ENCODE measurements at regions not wholly inside any gene's neighbourhood (a gene's known extent, or its start where the extent isn't known, plus 50 kb on each side); places are given as distances from the start of the nearest gene placed in this dataset.

DNA sequence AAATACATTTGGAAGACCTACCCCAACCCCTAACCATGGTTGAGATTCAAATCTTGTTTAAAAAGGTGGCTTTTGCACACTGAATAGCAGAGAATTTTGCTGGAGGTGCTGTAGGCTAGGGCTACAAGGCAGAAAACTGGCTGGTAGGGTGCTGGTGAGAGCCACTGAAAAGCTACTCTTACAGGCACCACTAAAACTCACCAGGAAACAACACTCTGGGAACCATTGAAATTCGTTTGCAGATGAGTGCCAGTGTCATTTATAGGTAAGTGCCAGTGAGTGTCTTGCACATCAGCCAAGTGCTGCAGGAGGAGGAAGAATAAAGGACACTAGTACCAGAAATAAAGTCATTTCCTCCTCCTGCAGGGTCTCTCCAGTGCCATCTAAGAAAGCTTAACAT, 610.2 kb downstream of the ZNF385D start:
- 0 to 5% methylated on average over 1 of the region's 1 CpG for WGBS, 2 experiments (ENCODE audit: low coverage in 1 of 2, low lambda C conversion rate in 2 of 2, missing lambda C conversion rate in 2 of 2)
- no peak overlapping the region for H3K4me3 ChIP-seq
- H3K9me3 ChIP-seq (ENCODE audit: low read depth): no peaks in the 10 kb centered on the region
- H3F3A ChIP-seq (ENCODE audit: insufficient read depth): no peaks in the 10 kb centered on the region
- H3K36me3 ChIP-seq (ENCODE audit: low read depth): no peaks in the 10 kb centered on the region
- no peak overlapping the region for H2AFZ ChIP-seq
- TF ChIP-seq EZH2phosphoT487 (IDR thresholded peaks at IDR 0.05; ENCODE audit: insufficient read depth, low read depth) (no peak), EZH2 (IDR thresholded peaks at IDR 0.05; ENCODE audit: insufficient read depth, poor library complexity, severe bottlenecking) (no peak)
- H3K4me2 ChIP-seq (ENCODE audit: unreplicated experiment): no peak overlapping the region
- no peaks in the 10 kb centered on the region for H3K4me1 ChIP-seq (ENCODE audit: insufficient read depth)
- no peaks in the 10 kb centered on the region for H3K9me2 ChIP-seq (ENCODE audit: insufficient read depth)
- H3K27ac ChIP-seq: no peak overlapping the region
- no peaks in the 10 kb centered on the region for H3K79me2 ChIP-seq (ENCODE audit: insufficient read depth)
- H3K9ac ChIP-seq: no peak overlapping the region
- H3K27me3 ChIP-seq (replicated peaks; ENCODE audit: insufficient read depth): no peaks in the 10 kb centered on the region
- H4K20me1 ChIP-seq (ENCODE audit: insufficient read depth): no peaks in the 10 kb centered on the region
- in situ Hi-C loops (cut with MboI): no loop called here
- no peak for DNase-seq

DNA sequence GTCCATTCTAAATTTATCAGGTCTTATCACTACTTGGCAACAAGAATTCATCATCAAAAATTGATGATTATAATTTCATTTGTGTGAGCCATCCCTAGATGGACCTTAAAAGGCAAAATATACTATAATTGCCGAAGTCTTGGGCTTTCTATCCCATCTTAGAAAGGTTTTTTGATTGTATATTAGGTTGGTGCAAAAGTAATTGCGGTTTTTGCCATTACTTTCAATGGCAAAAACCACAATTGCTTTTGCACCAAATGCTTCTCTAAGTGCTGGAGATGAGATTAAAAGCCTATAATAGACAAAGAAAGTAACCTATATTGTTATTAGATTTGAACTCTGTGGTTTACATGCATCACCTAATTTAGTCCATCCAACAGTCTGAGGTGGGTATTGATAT, 612.9 kb downstream of the ZNF385D start:
- TF ChIP-seq EZH2 (IDR thresholded peaks at IDR 0.05; ENCODE audit: insufficient read depth, poor library complexity, severe bottlenecking) (no peak), EZH2phosphoT487 (IDR thresholded peaks at IDR 0.05; ENCODE audit: insufficient read depth, low read depth) (no peak)
- no peak overlapping the region for H3K27ac ChIP-seq
- WGBS, 2 experiments (ENCODE audit: low coverage in 1 of 2, low lambda C conversion rate in 2 of 2, missing lambda C conversion rate in 2 of 2): 46 to 62% methylated on average over 2 of the region's 2 CpGs
- no peak overlapping the region for H3K4me2 ChIP-seq (ENCODE audit: unreplicated experiment)
- no peak overlapping the region for H3K9ac ChIP-seq
- no peak overlapping the region for H2AFZ ChIP-seq
- no peaks in the 10 kb centered on the region for H3K79me2 ChIP-seq (ENCODE audit: insufficient read depth)
- no peaks in the 10 kb centered on the region for H3K27me3 ChIP-seq (replicated peaks; ENCODE audit: insufficient read depth)
- H3K36me3 ChIP-seq (ENCODE audit: low read depth): no peaks in the 10 kb centered on the region
- in situ Hi-C loops (cut with MboI): no loop called here
- H3K9me3 ChIP-seq (ENCODE audit: low read depth): no peaks in the 10 kb centered on the region
- H4K20me1 ChIP-seq (ENCODE audit: insufficient read depth): no peaks in the 10 kb centered on the region
- H3K9me2 ChIP-seq (ENCODE audit: insufficient read depth): no peaks in the 10 kb centered on the region
- no peak for DNase-seq
- no peaks in the 10 kb centered on the region for H3F3A ChIP-seq (ENCODE audit: insufficient read depth)
- H3K4me3 ChIP-seq: no peak overlapping the region
- H3K4me1 ChIP-seq (ENCODE audit: insufficient read depth): no peaks in the 10 kb centered on the region

DNA sequence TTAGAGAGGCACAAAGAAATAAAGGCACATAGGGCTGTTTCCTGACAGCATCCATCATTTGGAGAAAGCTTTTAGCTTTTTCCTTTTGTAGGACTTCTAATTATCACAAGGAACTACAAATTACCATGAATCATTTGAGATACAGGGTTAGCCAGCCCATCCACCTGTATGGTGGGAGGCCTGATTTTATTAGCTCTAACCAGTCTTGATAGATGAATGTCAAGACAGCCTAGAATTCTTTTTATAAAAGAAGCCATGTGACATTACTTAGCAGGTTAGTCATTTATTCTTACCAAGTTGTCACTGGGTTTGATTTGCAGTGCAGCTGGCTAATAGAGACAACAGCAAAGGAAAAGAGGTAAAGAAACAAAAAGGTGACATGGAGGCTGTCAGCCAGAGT, 618.1 kb downstream of the ZNF385D start:
- H3K4me2 ChIP-seq (ENCODE audit: unreplicated experiment): no peak overlapping the region
- H3K9me2 ChIP-seq (ENCODE audit: insufficient read depth): no peaks in the 10 kb centered on the region
- H3K36me3 ChIP-seq (ENCODE audit: low read depth): no peaks in the 10 kb centered on the region
- H3K4me3 ChIP-seq: no peak overlapping the region
- no peaks in the 10 kb centered on the region for H4K20me1 ChIP-seq (ENCODE audit: insufficient read depth)
- no peaks in the 10 kb centered on the region for H3K9me3 ChIP-seq (ENCODE audit: low read depth)
- H3K4me1 ChIP-seq (ENCODE audit: insufficient read depth): no peaks in the 10 kb centered on the region
- no peaks in the 10 kb centered on the region for H3K27me3 ChIP-seq (replicated peaks; ENCODE audit: insufficient read depth)
- H3K9ac ChIP-seq: no peak overlapping the region
- no peaks in the 10 kb centered on the region for H3F3A ChIP-seq (ENCODE audit: insufficient read depth)
- in situ Hi-C loops (cut with MboI): no loop called here
- H3K79me2 ChIP-seq (ENCODE audit: insufficient read depth): no peaks in the 10 kb centered on the region
- no peak overlapping the region for H3K27ac ChIP-seq
- no peak overlapping the region for H2AFZ ChIP-seq
- TF ChIP-seq EZH2 (IDR thresholded peaks at IDR 0.05; ENCODE audit: insufficient read depth, poor library complexity, severe bottlenecking) (no peak), EZH2phosphoT487 (IDR thresholded peaks at IDR 0.05; ENCODE audit: insufficient read depth, low read depth) (no peak)
- no peak for DNase-seq

DNA sequence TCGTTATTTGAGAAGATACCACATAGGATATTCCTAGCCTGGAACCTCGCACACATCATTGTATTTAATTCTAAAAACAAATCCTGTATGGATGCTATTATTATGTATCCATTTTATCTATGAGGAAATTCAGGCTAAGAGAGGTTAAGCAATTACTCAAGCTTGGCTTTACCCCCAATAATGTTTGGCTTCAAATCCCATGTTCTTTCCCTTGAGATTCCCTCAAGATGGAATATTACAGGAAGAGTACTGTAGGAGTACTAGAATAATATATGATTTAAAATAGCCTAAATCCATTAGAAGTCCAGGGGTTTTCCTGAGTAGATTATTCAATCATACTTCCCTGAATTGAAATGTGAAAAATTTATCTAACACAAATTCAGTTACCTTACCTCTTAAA, 630.2 kb downstream of the ZNF385D start:
- 65 to 66% methylated on average over 2 of the region's 2 CpGs for WGBS, 2 experiments (ENCODE audit: low coverage in 1 of 2, low lambda C conversion rate in 2 of 2, missing lambda C conversion rate in 2 of 2)
- H3K4me3 ChIP-seq: no peak overlapping the region

DNA sequence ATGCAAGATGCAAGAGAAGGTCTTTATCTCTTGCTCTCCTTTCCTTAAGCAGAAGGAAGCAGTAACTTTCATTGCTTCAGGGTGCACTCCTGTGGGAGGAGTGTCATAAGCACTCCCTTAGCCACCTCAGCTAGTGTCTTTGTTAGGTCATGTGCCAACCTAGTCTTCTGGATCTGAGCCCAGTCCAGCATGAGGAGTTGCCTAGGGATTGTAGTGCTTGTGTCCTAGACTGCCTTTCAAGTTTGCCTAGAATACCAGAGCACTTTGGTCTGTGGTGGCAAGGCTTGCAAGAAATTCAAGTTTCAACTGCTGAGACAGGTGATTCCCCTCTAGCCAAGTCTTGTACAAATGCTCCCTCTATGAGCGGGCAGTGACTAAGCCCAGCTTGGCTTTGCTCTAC, 633.6 kb downstream of the ZNF385D start:
- Histone ChIP-seq H3K79me2 (ENCODE audit: insufficient read depth) (no peaks in the 10 kb centered on the region), H3K4me3 (no peak overlapping the region), H3K27me3 (replicated peaks; ENCODE audit: insufficient read depth) (no peaks in the 10 kb centered on the region), H3K9me2 (ENCODE audit: insufficient read depth) (no peaks in the 10 kb centered on the region), H3K27ac (no peak overlapping the region), H3F3A (ENCODE audit: insufficient read depth) (no peaks in the 10 kb centered on the region), H3K4me1 (ENCODE audit: insufficient read depth) (no peaks in the 10 kb centered on the region), H3K9me3 (ENCODE audit: low read depth) (no peaks in the 10 kb centered on the region), H2AFZ (no peak overlapping the region), H4K20me1 (ENCODE audit: insufficient read depth) (no peaks in the 10 kb centered on the region), H3K4me2 (ENCODE audit: unreplicated experiment) (no peak overlapping the region), H3K9ac (no peak overlapping the region), H3K36me3 (ENCODE audit: low read depth) (no peaks in the 10 kb centered on the region)
- in situ Hi-C loops (cut with MboI): no loop called here
- DNase-seq: peak; percentile 13
- 18 to 50% methylated on average over 1 of the region's 1 CpG for WGBS, 2 experiments (ENCODE audit: low coverage in 1 of 2, low lambda C conversion rate in 2 of 2, missing lambda C conversion rate in 2 of 2)
- TF ChIP-seq EZH2phosphoT487 (IDR thresholded peaks at IDR 0.05; ENCODE audit: insufficient read depth, low read depth): no peak
- TF ChIP-seq EZH2 (IDR thresholded peaks at IDR 0.05; ENCODE audit: insufficient read depth, poor library complexity, severe bottlenecking): no peak

More for the DNA sequence above, 630.2 kb downstream of the ZNF385D start:
- H3K27ac ChIP-seq: no peak overlapping the region
- no peak overlapping the region for H3K9ac ChIP-seq
- H3K4me2 ChIP-seq (ENCODE audit: unreplicated experiment): no peak overlapping the region
- H3K9me3 ChIP-seq (ENCODE audit: low read depth): no peaks in the 10 kb centered on the region
- no peaks in the 10 kb centered on the region for H3K4me1 ChIP-seq (ENCODE audit: insufficient read depth)
- in situ Hi-C loops (cut with MboI): no loop called here
- TF ChIP-seq EZH2 (IDR thresholded peaks at IDR 0.05; ENCODE audit: insufficient read depth, poor library complexity, severe bottlenecking) (no peak), EZH2phosphoT487 (IDR thresholded peaks at IDR 0.05; ENCODE audit: insufficient read depth, low read depth) (no peak)
- H3K79me2 ChIP-seq (ENCODE audit: insufficient read depth): no peaks in the 10 kb centered on the region
- no peak overlapping the region for H2AFZ ChIP-seq
- H4K20me1 ChIP-seq (ENCODE audit: insufficient read depth): no peaks in the 10 kb centered on the region
- no peaks in the 10 kb centered on the region for H3K9me2 ChIP-seq (ENCODE audit: insufficient read depth)
- no peaks in the 10 kb centered on the region for H3K36me3 ChIP-seq (ENCODE audit: low read depth)
- DNase-seq: no peak
- H3K27me3 ChIP-seq (replicated peaks; ENCODE audit: insufficient read depth): no peaks in the 10 kb centered on the region
- H3F3A ChIP-seq (ENCODE audit: insufficient read depth): no peaks in the 10 kb centered on the region
